Activated naive CD4-positive, alpha-beta T cell treated with anti-CD3 and anti-CD28 coated beads, Interleukin-2, amount 50 U/mL, for 72 hours (primary cell): ENCODE measurements at regions not wholly inside any gene's neighbourhood (a gene's known extent, or its start where the extent isn't known, plus 50 kb on each side); places are given as distances from the start of the nearest gene placed in this dataset.
"Not testable (repeated sequence)": the region's sequence is repeated elsewhere in the genome, so short reads cannot be mapped to it uniquely, and the experiment has no call there.

Source experiments
- ATAC-seq, 2 donors: fragments of 150-1000 bp; cut with Tn5 transposase; 2 replicates each; pipeline ENCODE4 v1.10.0; 2021; ENCODE audit warnings: mild to moderate bottlenecking in 2 of 2, moderate library complexity in 2 of 2
- DNase-seq, 2 donors: peaks; one replicate each; pipeline ENCODE4 v3.0.0; 2021 to 2022; ENCODE audit warnings: low spot score in 2 of 2
- H3K27ac Mint-ChIP-seq, 2 donors: one replicate each; pipeline ENCODE4 v1.8.0; 2022; ENCODE audit warnings: mild to moderate bottlenecking in 2 of 2, mixed read lengths in 2 of 2
- H3K36me3 Mint-ChIP-seq, 2 donors: one replicate each; pipeline ENCODE4 v1.8.0; 2022; ENCODE audit warnings: mixed read lengths in 2 of 2
- H3K9me3 Mint-ChIP-seq, 2 donors: one replicate each; pipeline ENCODE4 v1.8.0; 2022; ENCODE audit warnings: mixed read lengths in 2 of 2

- H3K36me3 Mint-ChIP-seq, result no peaks in the 10 kb centered on the region
- DNase-seq (peak in 1 of 2 donors; percentile 6), ATAC-seq (peak; percentile 22 to 72)
- H3K27ac Mint-ChIP-seq, result no peak overlapping the region
- no peaks in the 10 kb centered on the region for H3K9me3 Mint-ChIP-seq
Observed at GRCh38 chr13:110055089-110055488, 251.9 kb downstream of the COL4A1 start.

- no peaks in the 10 kb centered on the region for H3K9me3 Mint-ChIP-seq
- DNase-seq, result no peak
- H3K36me3 Mint-ChIP-seq, result no peaks in the 10 kb centered on the region
- no peak overlapping the region for H3K27ac Mint-ChIP-seq
- no peak for ATAC-seq
Observed at GRCh38 chr13:110054041-110054440, 252.9 kb downstream of the COL4A1 start.

- Mint-ChIP-seq H3K27ac (no peak overlapping the region), H3K9me3 (no peaks in the 10 kb centered on the region), H3K36me3 (no peaks in the 10 kb centered on the region)
- no peak for DNase-seq
- ATAC-seq, result no peak
Observed at GRCh38 chr13:110047496-110047895, 259.5 kb downstream of the COL4A1 start.

- Mint-ChIP-seq H3K36me3 (no peaks in the 10 kb centered on the region), H3K27ac (no peak overlapping the region), H3K9me3 (no peaks in the 10 kb centered on the region)
- DNase-seq (no peak), ATAC-seq (no peak)
Observed at GRCh38 chr13:110046811-110047210, 260.1 kb downstream of the COL4A1 start.

DNA sequence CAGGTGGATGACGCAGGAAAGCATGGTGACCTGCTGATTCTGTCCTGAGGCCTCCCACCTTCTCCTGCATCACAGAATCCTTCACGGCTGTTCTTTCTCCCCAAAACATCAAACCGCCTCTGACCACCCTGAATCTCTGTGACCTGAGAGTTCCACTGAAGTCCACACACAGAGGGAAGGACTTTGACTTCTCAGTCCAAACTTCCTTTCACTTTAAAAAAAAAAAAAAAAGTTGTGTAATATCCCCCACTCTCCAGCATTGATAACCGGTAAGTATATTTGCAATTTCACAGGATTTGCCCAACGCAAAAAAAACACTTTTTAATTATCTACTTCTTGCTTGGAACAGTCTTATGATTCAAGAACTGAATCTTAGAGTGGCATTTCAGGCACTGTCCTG is 259.5 kb upstream of the IRS2 start:
- Mint-ChIP-seq H3K27ac (no peak overlapping the region), H3K9me3 (no peaks in the 10 kb centered on the region), H3K36me3 (no peaks in the 10 kb centered on the region)
- ATAC-seq, result no peak
- DNase-seq, result no peak

GRCh38 chr13:110045202-110045601 is 258.8 kb upstream of the IRS2 start:
- Mint-ChIP-seq H3K9me3 (no peaks in the 10 kb centered on the region), H3K27ac (no peak overlapping the region), H3K36me3 (no peaks in the 10 kb centered on the region)
- no peak for ATAC-seq
- DNase-seq, result no peak

DNA sequence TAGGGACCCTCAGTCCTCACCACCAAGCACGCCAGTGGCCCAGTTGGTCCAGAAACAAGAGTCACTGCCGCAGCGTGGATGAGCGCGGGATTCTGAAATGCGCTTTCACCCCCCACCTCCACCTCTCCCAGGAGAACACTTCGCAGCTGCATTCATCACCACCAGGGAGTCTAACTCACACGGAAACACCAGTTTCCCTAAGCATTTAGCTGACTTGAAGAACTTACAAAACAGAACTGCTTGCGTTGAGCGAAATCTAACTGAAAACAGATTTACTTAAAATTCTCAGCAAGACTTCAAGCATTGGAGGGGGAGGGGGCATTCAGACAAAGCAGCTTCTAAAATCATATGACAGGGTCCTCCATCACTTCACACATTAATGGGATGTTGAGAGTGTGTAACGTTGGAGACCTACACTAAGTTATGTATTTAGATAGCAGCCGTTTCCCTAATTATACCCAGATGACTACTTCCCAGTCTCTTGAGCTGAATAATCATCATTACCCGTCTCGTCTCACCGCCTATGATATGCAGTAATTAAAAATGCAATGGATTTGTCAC is 258.2 kb upstream of the IRS2 start:
- no peaks in the 10 kb centered on the region for H3K36me3 Mint-ChIP-seq
- ATAC-seq (no peak), DNase-seq (no peak)
- H3K9me3 Mint-ChIP-seq, result no peaks in the 10 kb centered on the region
- no peak overlapping the region for H3K27ac Mint-ChIP-seq

DNA sequence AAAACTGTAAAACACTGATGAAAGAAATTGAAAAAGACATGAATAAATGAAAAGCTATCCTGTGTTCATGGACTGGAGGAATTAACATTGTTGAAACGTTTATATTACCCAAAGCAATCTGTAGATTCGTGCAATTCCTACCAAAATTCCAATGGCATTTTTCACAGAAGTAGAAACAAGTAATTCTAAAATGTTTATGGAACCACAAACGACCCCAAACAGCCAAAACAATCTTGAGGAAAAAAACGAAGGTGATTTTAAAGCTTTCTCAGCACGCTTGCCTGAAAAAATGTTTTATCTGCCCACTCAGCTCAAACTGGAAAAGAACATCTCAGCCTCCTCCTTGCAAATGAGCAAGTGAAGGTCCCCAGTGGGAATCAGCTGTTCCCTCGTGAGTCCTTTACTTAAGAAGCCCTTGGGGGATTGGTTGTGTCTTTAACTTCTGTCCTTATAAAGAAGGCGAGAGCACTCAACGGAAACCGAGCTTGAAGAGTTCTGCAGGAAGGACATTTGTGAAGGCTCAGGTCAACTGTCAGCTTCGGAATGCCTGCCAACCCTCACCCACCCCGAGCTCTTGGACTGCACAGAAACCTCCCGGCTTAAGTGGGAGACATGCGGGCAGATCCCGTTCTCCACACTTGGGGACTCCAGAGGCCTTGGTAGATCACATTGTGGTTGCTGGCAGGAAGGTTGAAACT is 256.0 kb upstream of the IRS2 start:
- ATAC-seq (no peak), DNase-seq (no peak)
- H3K36me3 Mint-ChIP-seq, result no peaks in the 10 kb centered on the region
- peaks cover 0 to 4% of the 10 kb centered on the region in 2 donors for H3K9me3 Mint-ChIP-seq
- no peak overlapping the region for H3K27ac Mint-ChIP-seq

- H3K36me3 Mint-ChIP-seq, DNase-seq, H3K27ac Mint-ChIP-seq, ATAC-seq, H3K9me3 Mint-ChIP-seq: not testable (repeated sequence)
Observed at GRCh38 chr13:110041638-110042037, 255.3 kb upstream of the IRS2 start.

GRCh38 chr13:110037925-110038573 is 251.7 kb upstream of the IRS2 start:
- no peak for DNase-seq
- no peak for ATAC-seq
- peaks cover 0 to 4% of the 10 kb centered on the region in 2 donors for H3K9me3 Mint-ChIP-seq
- H3K36me3 Mint-ChIP-seq, result no peaks in the 10 kb centered on the region
- no peak overlapping the region for H3K27ac Mint-ChIP-seq

GRCh38 chr13:110036060-110036459 is 249.7 kb upstream of the IRS2 start:
- ATAC-seq, result no peak

DNA sequence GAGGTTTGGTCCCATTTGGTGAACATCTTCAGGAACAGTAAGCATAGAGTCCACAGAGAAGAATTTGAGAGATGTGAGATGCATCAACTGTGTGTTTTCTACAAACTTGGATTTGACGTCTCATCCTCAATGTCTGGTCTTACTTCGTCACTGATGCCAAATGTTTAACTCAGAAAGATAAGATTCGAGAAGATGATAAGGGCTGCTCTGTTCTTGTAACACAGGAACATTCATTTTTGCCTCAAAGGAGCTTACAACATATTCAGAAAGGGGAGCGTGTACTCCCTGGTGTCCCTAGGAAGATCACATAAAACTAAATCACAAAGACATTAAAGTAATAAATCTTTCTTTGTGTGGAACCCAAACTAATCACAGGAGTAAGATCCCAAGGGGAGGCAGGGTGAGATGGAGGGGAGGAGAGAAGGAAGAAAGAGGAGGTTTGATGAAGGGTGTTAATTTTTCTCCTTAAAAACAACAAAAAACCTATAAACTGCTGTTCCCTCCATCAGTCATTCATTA is 247.7 kb upstream of the IRS2 start:
- peaks cover 0 to 2% of the 10 kb centered on the region in 2 donors for H3K9me3 Mint-ChIP-seq
- no peak for ATAC-seq
- no peaks in the 10 kb centered on the region for H3K36me3 Mint-ChIP-seq
- no peak for DNase-seq
- no peak overlapping the region for H3K27ac Mint-ChIP-seq

More at GRCh38 chr13:110036060-110036459, 249.7 kb upstream of the IRS2 start:
- DNase-seq, result no peak
- Mint-ChIP-seq H3K36me3 (no peaks in the 10 kb centered on the region), H3K9me3 (peaks cover 0 to 4% of the 10 kb centered on the region in 2 donors), H3K27ac (no peak overlapping the region)

GRCh38 chr13:110032969-110033368 is 246.6 kb upstream of the IRS2 start:
- DNase-seq, result no peak
- no peaks in the 10 kb centered on the region for H3K36me3 Mint-ChIP-seq

GRCh38 chr13:110030394-110030928 is 244.1 kb upstream of the IRS2 start:
- ATAC-seq, result no peak
- H3K27ac Mint-ChIP-seq, result no peak overlapping the region
- DNase-seq, result no peak
- H3K9me3 Mint-ChIP-seq, result no peaks in the 10 kb centered on the region
- no peaks in the 10 kb centered on the region for H3K36me3 Mint-ChIP-seq

More at GRCh38 chr13:110032969-110033368, 246.6 kb upstream of the IRS2 start:
- ATAC-seq, result no peak
- Mint-ChIP-seq H3K27ac (no peak overlapping the region), H3K9me3 (no peaks in the 10 kb centered on the region)

- H3K36me3 Mint-ChIP-seq, result no peaks in the 10 kb centered on the region
- no peak overlapping the region for H3K27ac Mint-ChIP-seq
- no peaks in the 10 kb centered on the region for H3K9me3 Mint-ChIP-seq
- DNase-seq (no peak), ATAC-seq (no peak)
Observed at GRCh38 chr13:110028838-110029621, 242.6 kb upstream of the IRS2 start.

DNA sequence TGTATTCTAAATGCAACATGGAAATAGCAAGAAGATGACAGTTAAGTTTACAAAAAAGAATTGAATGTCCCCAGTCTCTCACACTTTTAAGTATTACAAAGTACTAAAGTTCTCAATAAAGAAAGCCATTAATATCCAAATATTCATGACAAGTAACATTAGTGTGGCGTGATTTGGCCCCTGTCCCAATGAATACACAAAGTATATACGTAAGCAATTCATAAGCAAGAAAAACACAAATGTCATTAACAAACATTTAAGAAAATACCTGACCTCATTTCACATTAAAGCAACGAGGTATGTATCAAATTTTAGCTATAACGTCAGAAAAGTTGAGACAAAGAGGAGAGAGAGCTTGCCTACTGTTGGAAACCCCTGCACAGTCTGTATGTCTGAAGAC is 241.9 kb upstream of the IRS2 start:
- Mint-ChIP-seq H3K27ac (no peak overlapping the region), H3K9me3 (no peaks in the 10 kb centered on the region), H3K36me3 (no peaks in the 10 kb centered on the region)
- no peak for ATAC-seq
- no peak for DNase-seq
